B cell (primary cell): ENCODE measurements at regions not wholly inside any gene's neighbourhood (a gene's known extent, or its start where the extent isn't known, plus 50 kb on each side); places are given as distances from the start of the nearest gene placed in this dataset.

ENCODE experiments used
- ATAC-seq: fragments of 200-7000 bp; cut with Tn5 transposase; one replicate; pipeline ENCODE4 v1.10.0; 2021; ENCODE audit warnings: low read depth, mild to moderate bottlenecking, moderate number of reproducible peaks, moderate library complexity
- CTCF ChIA-PET: fragments of 350-600 bp; sonication (Branson Sonifier 250); formaldehyde crosslinking; loops from one replicate; lab custom pipeline; 2021; ENCODE audit warnings: antibody characterized with exemption, inconsistent platforms; lab: Charles Lee
- POLR2A ChIA-PET: fragments of 350-600 bp; sonication (Branson Sonifier 250); formaldehyde crosslinking; loops from one replicate; lab custom pipeline; 2021; ENCODE audit warnings: antibody characterized with exemption; lab: Charles Lee
- DNase-seq: peaks from one replicate; pipeline ENCODE4 v3.0.0; 2013
- H2AFZ ChIP-seq: 2 replicates; pipeline ENCODE4 v1.6.1; 2012; ENCODE audit warnings: mild to moderate bottlenecking, low read depth, low read length; ENCODE audit not compliant: insufficient read depth, poor library complexity, severe bottlenecking
- H3K27ac ChIP-seq, 2 donors: 1 replicate in 1 of 2; 2 replicates in 1 of 2; pipeline ENCODE4 v1.5.1; 2012 to 2013; ENCODE audit warnings: low read length in 2 of 2, mild to moderate bottlenecking in 2 of 2, moderate library complexity in 1 of 2
- H3K27me3 ChIP-seq, 4 experiments: fragments of 200-600 bp in 1 of 4; sonication (generic) in 1 of 4; replicated peaks in 1 of 4; 1 replicate in 2 of 4; 2 replicates in 2 of 4; pipeline versions ENCODE4 v1.6.1 to v1.7.0; 2013 to 2016; ENCODE audit warnings: low read length in 3 of 4, mild to moderate bottlenecking in 2 of 4, mixed read lengths in 1 of 4, moderate library complexity in 1 of 4; ENCODE audit not compliant: insufficient read depth in 4 of 4, control insufficient read depth in 3 of 4; ENCODE audit errors: control extremely low read depth in 1 of 4
- H3K36me3 ChIP-seq, 2 experiments: replicated peaks in 1 of 2; 1 replicate in 1 of 2; 2 replicates in 1 of 2; pipeline versions ENCODE4 v1.6.1 to v1.7.1; 2013; ENCODE audit warnings: low read length in 1 of 2; ENCODE audit not compliant: insufficient read depth in 2 of 2, control insufficient read depth in 1 of 2; ENCODE audit errors: control extremely low read depth in 1 of 2, extremely low read depth in 1 of 2
- H3K4me1 ChIP-seq, 2 donors: fragments of 200-600 bp in 1 of 2; sonication (generic) in 1 of 2; 1 replicate in 1 of 2; 2 replicates in 1 of 2; pipeline versions ENCODE4 v1.5.1 to v1.6.1; 2013 to 2017; ENCODE audit warnings: low read length in 2 of 2; ENCODE audit not compliant: control insufficient read depth in 2 of 2, insufficient read depth in 2 of 2
- H3K4me2 ChIP-seq: replicated peaks from 2 replicates; pipeline ENCODE3; 2012; ENCODE audit warnings: mild to moderate bottlenecking, low read depth, low read length; ENCODE audit not compliant: poor library complexity, severe bottlenecking
- H3K4me3 ChIP-seq, 5 experiments: fragments of 200-600 bp in 1 of 5; sonication (generic) in 1 of 5; 1 replicate in 3 of 5; 2 replicates in 2 of 5; pipeline versions ENCODE4 v1.5.1 to v1.7.0; 2011 to 2016; ENCODE audit warnings: low read length in 4 of 5, mild to moderate bottlenecking in 4 of 5, low read depth in 2 of 5, control low read depth in 1 of 5, moderate library complexity in 1 of 5; ENCODE audit not compliant: insufficient read depth in 1 of 5; ENCODE audit errors: control extremely low read depth in 1 of 5, extremely low read depth in 1 of 5
- H3K79me2 ChIP-seq: fragments of 200-600 bp; sonication (generic); one replicate; pipeline ENCODE4 v1.6.0; 2016; ENCODE audit warnings: low read length; ENCODE audit not compliant: control insufficient read depth, insufficient read depth
- H3K9ac ChIP-seq: fragments of 200-600 bp; sonication (generic); 2 replicates; pipeline ENCODE4 v1.6.1; 2017; ENCODE audit warnings: mild to moderate bottlenecking, low read length, moderate library complexity
- H3K9me3 ChIP-seq, 3 donors: one replicate each; pipeline versions ENCODE4 v1.6.1 to v1.7.1; 2013; ENCODE audit warnings: low read length in 2 of 3; ENCODE audit not compliant: control insufficient read depth in 2 of 3, insufficient read depth in 1 of 3; ENCODE audit errors: control extremely low read depth in 1 of 3
- H4K20me1 ChIP-seq: 2 replicates; pipeline ENCODE4 v1.6.0; 2012; ENCODE audit warnings: mild to moderate bottlenecking, low read length; ENCODE audit not compliant: insufficient read depth, control insufficient read depth, poor library complexity, severe bottlenecking
- H3K27ac Mint-ChIP-seq: one replicate; pipeline ENCODE4 v1.8.0; 2021; ENCODE audit warnings: mixed read lengths
- H3K27me3 Mint-ChIP-seq: one replicate; pipeline ENCODE4 v1.8.0; 2021; ENCODE audit warnings: mixed read lengths
- H3K4me1 Mint-ChIP-seq: one replicate; pipeline ENCODE4 v1.8.0; 2021; ENCODE audit warnings: mixed read lengths
- H3K4me3 Mint-ChIP-seq: one replicate; pipeline ENCODE4 v1.8.0; 2021; ENCODE audit warnings: mixed read lengths
- H3K9me3 Mint-ChIP-seq: one replicate; pipeline ENCODE4 v1.8.0; 2022; ENCODE audit warnings: mixed read lengths; ENCODE audit not compliant: insufficient read depth
- CTCF ChIP-seq: fragments of 200-600 bp; IDR thresholded peaks from one replicate; pipeline ENCODE4 v1.8.0; 2022; ENCODE audit warnings: antibody characterized with exemption, mild to moderate bottlenecking
- EZH2 ChIP-seq: IDR thresholded peaks from 2 replicates; pipeline ENCODE4 v1.6.1; 2012; ENCODE audit warnings: borderline replicate concordance, low read depth, mild to moderate bottlenecking, moderate library complexity, low read length; ENCODE audit not compliant: insufficient read depth, poor library complexity, severe bottlenecking
- WGBS: methylation state at CpG from one replicate; pipeline ENCODE4 v1.1.5; 2013; ENCODE audit warnings: missing lambda C conversion rate; ENCODE audit not compliant: insufficient coverage; 5-methylcytosine and 5-hydroxymethylcytosine counted together
- intact Hi-C: fragments of 100-400 bp; cut with micrococcal nuclease; formaldehyde crosslinking; loops from one replicate; pipeline ENCODE4 v1.10.0; 2022

GRCh38 chr2:157971702-157972101, 95.6 kb upstream of the ACVR1 start:
- Histone ChIP-seq H3K36me3 (no peaks in the 10 kb centered on the region), H2AFZ (no peak overlapping the region), H4K20me1 (no peaks in the 10 kb centered on the region), H3K4me3 (no peak overlapping the region), H3K4me2 (no peak overlapping the region), H3K27ac (no peak overlapping the region), H3K4me1 (no peaks in the 10 kb centered on the region), H3K9me3 (peaks cover 0 to 6% (median 0%) of the 10 kb centered on the region in 3 donors), H3K79me2 (no peaks in the 10 kb centered on the region), H3K27me3 (no peaks in the 10 kb centered on the region), H3K9ac (no peak overlapping the region)
- no peak for TF ChIP-seq EZH2
- no peak for TF ChIP-seq CTCF
- Mint-ChIP-seq H3K4me1 (no peaks in the 10 kb centered on the region), H3K27ac (no peak overlapping the region), H3K9me3 (peaks cover 2% of the 10 kb centered on the region), H3K27me3 (peaks cover 23% of the 10 kb centered on the region), H3K4me3 (no peak overlapping the region)
- POLR2A ChIA-PET = no interaction called here
- DNase-seq (no peak), ATAC-seq (no peak)
- CTCF ChIA-PET = no interaction called here
- intact Hi-C loops = no loop called here

GRCh38 chr2:157967856-157968255, 91.7 kb upstream of the ACVR1 start:
- Mint-ChIP-seq H3K27ac (no peak overlapping the region), H3K4me3 (no peak overlapping the region), H3K9me3 (peaks cover 6% of the 10 kb centered on the region), H3K27me3 (peaks cover 14% of the 10 kb centered on the region), H3K4me1 (no peaks in the 10 kb centered on the region)
- no peaks in the 10 kb centered on the region for H3K79me2 ChIP-seq
- no peaks in the 10 kb centered on the region for H3K4me1 ChIP-seq
- no peaks in the 10 kb centered on the region for H4K20me1 ChIP-seq
- CTCF ChIA-PET = no interaction called here
- H3K9me3 ChIP-seq = peaks cover 0 to 6% (median 0%) of the 10 kb centered on the region in 3 donors
- POLR2A ChIA-PET = no interaction called here
- H3K27me3 ChIP-seq = no peaks in the 10 kb centered on the region
- H3K36me3 ChIP-seq = no peaks in the 10 kb centered on the region
- H3K4me3 ChIP-seq = no peak overlapping the region
- ATAC-seq (no peak), DNase-seq (no peak)
- no peak overlapping the region for H3K9ac ChIP-seq
- no peak overlapping the region for H2AFZ ChIP-seq
- no peak overlapping the region for H3K4me2 ChIP-seq
- no peak overlapping the region for H3K27ac ChIP-seq
- 91% methylated on average over 21 of the region's 21 CpGs for WGBS
- intact Hi-C loops = no loop called here
- TF ChIP-seq EZH2 = no peak
- no peak for TF ChIP-seq CTCF
